SK-N-MC (cell line): ENCODE measurements at regions not wholly inside any gene's neighbourhood (a gene's known extent, or its start where the extent isn't known, plus 50 kb on each side); places are given as distances from the start of the nearest gene placed in this dataset.

ENCODE experiments used
- EZH2 ChIP-seq: fragments of 200-600 bp; sonication (generic); IDR thresholded peaks from one replicate; pipeline ENCODE4 v1.6.1; 2017; ENCODE audit warnings: antibody characterized with exemption
- FOXP2 ChIP-seq: optimal IDR thresholded peaks from 2 replicates; pipeline ENCODE3; 2011; ENCODE audit warnings: mild to moderate bottlenecking, moderate library complexity; ENCODE audit not compliant: insufficient read depth; ENCODE audit errors: extremely low read length, control extremely low read depth
- POLR2AphosphoS5 ChIP-seq: IDR thresholded peaks from 2 replicates; pipeline ENCODE4 v1.6.1; 2012; ENCODE audit warnings: mild to moderate bottlenecking, low read depth, low read length, borderline replicate concordance

DNA sequence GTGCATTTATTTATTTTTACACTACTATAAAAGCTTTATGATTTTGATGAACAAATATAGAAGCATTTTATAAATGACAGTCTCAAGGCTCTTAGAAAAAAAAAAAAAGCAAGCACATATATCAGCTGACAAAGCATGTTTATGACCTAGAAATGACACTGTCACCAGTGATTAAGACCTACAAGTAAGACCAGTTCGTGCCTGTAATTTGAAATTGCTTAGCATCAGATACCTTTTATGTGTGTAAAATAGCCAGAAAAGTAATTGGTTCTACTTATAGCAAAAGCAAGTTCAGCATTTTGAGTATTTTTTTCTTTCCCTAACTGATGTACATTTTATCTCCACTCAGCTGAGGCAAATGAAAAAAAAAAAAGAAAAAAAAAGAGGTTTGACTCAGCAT lies 808.4 kb downstream of the CDH18 start:
- TF ChIP-seq POLR2AphosphoS5 (no peak), FOXP2 (no peak), EZH2 (no peak)
